MM.1S (cell line): ENCODE measurements at regions not wholly inside any gene's neighbourhood (a gene's known extent, or its start where the extent isn't known, plus 50 kb on each side); places are given as distances from the start of the nearest gene placed in this dataset.

ENCODE experiments used
- CTCF ChIP-seq: fragments of 300-600 bp; sonication (generic); IDR thresholded peaks from 2 replicates; pipeline ENCODE4 v1.5.1; 2016; ENCODE audit warnings: antibody characterized with exemption, low read length, mixed read lengths
- EZH2 ChIP-seq: fragments of 300-600 bp; sonication (generic); optimal IDR thresholded peaks from 2 replicates; pipeline ENCODE3; 2017; ENCODE audit warnings: low read depth, mild to moderate bottlenecking, antibody characterized with exemption, low read length, mixed read lengths

- no peak for TF ChIP-seq CTCF
- no peak for TF ChIP-seq EZH2
Measured at GRCh38 chr12:88411689-88412088, 168.6 kb downstream of the KITLG start.
